BLaER1 (cell line): ENCODE measurements at regions not wholly inside any gene's neighbourhood (a gene's known extent, or its start where the extent isn't known, plus 50 kb on each side); places are given as distances from the start of the nearest gene placed in this dataset.
"Not testable (repeated sequence)": the region's sequence is repeated elsewhere in the genome, so short reads cannot be mapped to it uniquely, and the experiment has no call there.

ENCODE experiments used
- H3K27ac ChIP-seq: shearing (Covaris generic); formaldehyde crosslinking; 2 replicates; pipeline ENCODE4 v1.8.1; 2022
- H3K27me3 ChIP-seq: shearing (Covaris generic); formaldehyde crosslinking; 2 replicates; pipeline ENCODE4 v1.8.1; 2022
- H3K36me3 ChIP-seq: shearing (Covaris generic); formaldehyde crosslinking; 2 replicates; pipeline ENCODE4 v1.8.1; 2022
- H3K4me1 ChIP-seq: shearing (Covaris generic); formaldehyde crosslinking; 2 replicates; pipeline ENCODE4 v1.8.1; 2022
- H3K4me2 ChIP-seq: shearing (Covaris generic); formaldehyde crosslinking; 2 replicates; pipeline ENCODE4 v1.8.1; 2022
- H3K4me3 ChIP-seq: shearing (Covaris generic); formaldehyde crosslinking; 2 replicates; pipeline ENCODE4 v1.8.1; 2022
- H3K9ac ChIP-seq: shearing (Covaris generic); formaldehyde crosslinking; 2 replicates; pipeline ENCODE4 v1.8.1; 2022
- H3K9me3 ChIP-seq: shearing (Covaris generic); formaldehyde crosslinking; 2 replicates; pipeline ENCODE4 v1.8.1; 2022
- H4K20me1 ChIP-seq: shearing (Covaris generic); formaldehyde crosslinking; 2 replicates; pipeline ENCODE4 v1.8.1; 2022
- Cebpa-rat ChIP-seq: shearing (Covaris generic); IDR thresholded peaks from 2 replicates; pipeline ENCODE4 v1.8.1; 2022

GRCh38 chr2:180891360-180891759 lies 89.0 kb upstream of the UBE2E3 start:
- Histone ChIP-seq H3K27me3 (no peaks in the 10 kb centered on the region), H3K9ac (no peak overlapping the region), H3K27ac (no peak overlapping the region), H3K9me3 (no peaks in the 10 kb centered on the region), H3K4me3 (no peak overlapping the region), H3K4me1 (no peaks in the 10 kb centered on the region), H4K20me1 (no peaks in the 10 kb centered on the region), H3K36me3 (no peaks in the 10 kb centered on the region), H3K4me2 (no peak overlapping the region)
- no peak for TF ChIP-seq Cebpa-rat

- TF ChIP-seq Cebpa-rat: no peak
- no peak overlapping the region for H3K27ac ChIP-seq
- H3K9me3 ChIP-seq: no peaks in the 10 kb centered on the region
- no peak overlapping the region for H3K4me2 ChIP-seq
- no peaks in the 10 kb centered on the region for H3K36me3 ChIP-seq
- no peaks in the 10 kb centered on the region for H3K4me1 ChIP-seq
- no peaks in the 10 kb centered on the region for H4K20me1 ChIP-seq
- no peak overlapping the region for H3K9ac ChIP-seq
- no peak overlapping the region for H3K4me3 ChIP-seq
- no peaks in the 10 kb centered on the region for H3K27me3 ChIP-seq
Observed at GRCh38 chr2:180890781-180891180, 89.6 kb upstream of the UBE2E3 start.

- no peak for TF ChIP-seq Cebpa-rat
- Histone ChIP-seq H3K4me3 (no peak overlapping the region), H3K27me3 (no peaks in the 10 kb centered on the region), H3K4me1 (no peaks in the 10 kb centered on the region), H3K9me3 (no peaks in the 10 kb centered on the region), H3K4me2 (no peak overlapping the region), H3K36me3 (no peaks in the 10 kb centered on the region), H3K9ac (no peak overlapping the region), H4K20me1 (no peaks in the 10 kb centered on the region), H3K27ac (no peak overlapping the region)
Observed at GRCh38 chr2:180882959-180883358, 97.4 kb upstream of the UBE2E3 start.

GRCh38 chr2:180876506-180876905 lies 103.9 kb upstream of the UBE2E3 start:
- TF ChIP-seq Cebpa-rat: no peak
- no peaks in the 10 kb centered on the region for H3K36me3 ChIP-seq
- H3K9ac ChIP-seq: no peak overlapping the region
- no peaks in the 10 kb centered on the region for H4K20me1 ChIP-seq
- H3K9me3 ChIP-seq: no peaks in the 10 kb centered on the region
- H3K27me3 ChIP-seq: no peaks in the 10 kb centered on the region
- H3K4me1 ChIP-seq: no peaks in the 10 kb centered on the region
- H3K4me2 ChIP-seq: no peak overlapping the region
- no peak overlapping the region for H3K4me3 ChIP-seq
- no peak overlapping the region for H3K27ac ChIP-seq

GRCh38 chr2:180873219-180873618 lies 107.2 kb upstream of the UBE2E3 start:
- H3K9ac ChIP-seq: no peak overlapping the region
- no peak overlapping the region for H3K27ac ChIP-seq
- no peaks in the 10 kb centered on the region for H3K4me1 ChIP-seq
- H3K4me3 ChIP-seq: no peak overlapping the region
- H3K27me3 ChIP-seq: no peaks in the 10 kb centered on the region
- no peak for TF ChIP-seq Cebpa-rat
- H3K36me3 ChIP-seq: no peaks in the 10 kb centered on the region
- no peaks in the 10 kb centered on the region for H3K9me3 ChIP-seq
- no peaks in the 10 kb centered on the region for H4K20me1 ChIP-seq
- H3K4me2 ChIP-seq: no peak overlapping the region

- not testable (repeated sequence) for H3K27ac ChIP-seq, H4K20me1 ChIP-seq, H3K9ac ChIP-seq, H3K4me2 ChIP-seq, H3K9me3 ChIP-seq, H3K27me3 ChIP-seq, H3K4me1 ChIP-seq, H3K4me3 ChIP-seq, H3K36me3 ChIP-seq
Observed at GRCh38 chr2:180872781-180873180, 107.6 kb upstream of the UBE2E3 start.

- Histone ChIP-seq H3K4me2 (no peak overlapping the region), H3K9me3 (no peaks in the 10 kb centered on the region), H3K9ac (no peak overlapping the region), H3K4me1 (no peaks in the 10 kb centered on the region), H3K27me3 (no peaks in the 10 kb centered on the region), H3K27ac (no peak overlapping the region), H4K20me1 (no peaks in the 10 kb centered on the region), H3K36me3 (no peaks in the 10 kb centered on the region), H3K4me3 (no peak overlapping the region)
- no peak for TF ChIP-seq Cebpa-rat
Observed at GRCh38 chr2:180872255-180872654, 108.2 kb upstream of the UBE2E3 start.

GRCh38 chr2:180871649-180872048 lies 108.8 kb upstream of the UBE2E3 start:
- Histone ChIP-seq H3K27me3 (no peaks in the 10 kb centered on the region), H3K4me3 (no peak overlapping the region)

GRCh38 chr2:180849851-180850250 lies 130.6 kb upstream of the UBE2E3 start:
- H3K27ac ChIP-seq: no peak overlapping the region
- no peaks in the 10 kb centered on the region for H3K27me3 ChIP-seq
- no peaks in the 10 kb centered on the region for H3K4me1 ChIP-seq
- H3K36me3 ChIP-seq: no peaks in the 10 kb centered on the region
- H3K4me3 ChIP-seq: no peak overlapping the region
- H3K9me3 ChIP-seq: no peaks in the 10 kb centered on the region
- no peak for TF ChIP-seq Cebpa-rat
- no peaks in the 10 kb centered on the region for H4K20me1 ChIP-seq
- no peak overlapping the region for H3K4me2 ChIP-seq
- no peak overlapping the region for H3K9ac ChIP-seq

More at GRCh38 chr2:180871649-180872048, 108.8 kb upstream of the UBE2E3 start:
- Histone ChIP-seq H3K36me3 (no peaks in the 10 kb centered on the region), H3K4me1 (no peaks in the 10 kb centered on the region), H3K9me3 (no peaks in the 10 kb centered on the region), H4K20me1 (no peaks in the 10 kb centered on the region), H3K9ac (no peak overlapping the region), H3K27ac (no peak overlapping the region), H3K4me2 (no peak overlapping the region)
- TF ChIP-seq Cebpa-rat: no peak

- H3K9ac ChIP-seq: no peak overlapping the region
- no peaks in the 10 kb centered on the region for H3K4me1 ChIP-seq
- H3K36me3 ChIP-seq: no peaks in the 10 kb centered on the region
- no peak overlapping the region for H3K4me2 ChIP-seq
- TF ChIP-seq Cebpa-rat: no peak
- H3K4me3 ChIP-seq: no peak overlapping the region
- no peaks in the 10 kb centered on the region for H3K9me3 ChIP-seq
- H4K20me1 ChIP-seq: no peaks in the 10 kb centered on the region
- no peaks in the 10 kb centered on the region for H3K27me3 ChIP-seq
- H3K27ac ChIP-seq: no peak overlapping the region
Observed at GRCh38 chr2:180848393-180848792, 132.0 kb upstream of the UBE2E3 start.

GRCh38 chr2:180846756-180847472 lies 133.5 kb upstream of the UBE2E3 start:
- H4K20me1 ChIP-seq: no peaks in the 10 kb centered on the region
- no peaks in the 10 kb centered on the region for H3K9me3 ChIP-seq
- no peak overlapping the region for H3K9ac ChIP-seq
- TF ChIP-seq Cebpa-rat: no peak
- no peak overlapping the region for H3K4me3 ChIP-seq
- H3K27ac ChIP-seq: no peak overlapping the region
- H3K4me1 ChIP-seq: no peaks in the 10 kb centered on the region
- no peaks in the 10 kb centered on the region for H3K36me3 ChIP-seq
- no peaks in the 10 kb centered on the region for H3K27me3 ChIP-seq
- H3K4me2 ChIP-seq: no peak overlapping the region
